PFSK-1 (cell line): ENCODE measurements at regions not wholly inside any gene's neighbourhood (a gene's known extent, or its start where the extent isn't known, plus 50 kb on each side); places are given as distances from the start of the nearest gene placed in this dataset.

Experiments
- FOXP2 ChIP-seq: optimal IDR thresholded peaks from 2 replicates; pipeline ENCODE3; 2011; ENCODE audit warnings: borderline replicate concordance, control low read depth, inconsistent platforms; ENCODE audit not compliant: insufficient read depth; ENCODE audit errors: extremely low read length, extremely low read depth
- POLR2AphosphoS5 ChIP-seq: IDR thresholded peaks from 2 replicates; pipeline ENCODE4 v1.6.1; 2012; ENCODE audit warnings: low read depth, mild to moderate bottlenecking, control low read depth, low read length, moderate library complexity
- REST ChIP-seq, 2 experiments: IDR thresholded peaks; 2 replicates each; pipeline versions ENCODE4 v1.6.1 to v1.8.0; 2011 to 2012; ENCODE audit warnings: low read depth in 2 of 2, low read length in 2 of 2, control low read depth in 1 of 2, inconsistent platforms in 1 of 2, mild to moderate bottlenecking in 1 of 2, moderate library complexity in 1 of 2; ENCODE audit not compliant: insufficient read depth in 1 of 2
- SIN3A ChIP-seq: IDR thresholded peaks from 2 replicates; pipeline ENCODE4 v1.6.1; 2012; ENCODE audit warnings: mild to moderate bottlenecking, low read length, moderate library complexity, borderline replicate concordance; ENCODE audit not compliant: insufficient read depth
- TAF1 ChIP-seq: IDR thresholded peaks from 2 replicates; pipeline ENCODE4 v1.6.1; 2012; ENCODE audit warnings: low read length, control low read depth, borderline replicate concordance; ENCODE audit not compliant: insufficient read depth

- TF ChIP-seq SIN3A (no peak), FOXP2 (no peak), POLR2AphosphoS5 (no peak), TAF1 (no peak), REST (IDR thresholded peaks at IDR 0.05; ENCODE audit: insufficient read depth in 1 of 2, low read depth in 2 of 2, low read length in 2 of 2) (no peak)
Measured at GRCh38 chr3:30170681-30171438, 435.5 kb upstream of the TGFBR2 start.

GRCh38 chr3:30174357-30174756 is 432.0 kb upstream of the TGFBR2 start:
- TF ChIP-seq TAF1 (no peak), POLR2AphosphoS5 (no peak), REST (IDR thresholded peaks at IDR 0.05; ENCODE audit: insufficient read depth in 1 of 2, low read depth in 2 of 2, low read length in 2 of 2) (no peak), SIN3A (no peak), FOXP2 (no peak)

- TF ChIP-seq SIN3A, result no peak
- TF ChIP-seq FOXP2, result no peak
- TF ChIP-seq TAF1, result no peak
- no peak for TF ChIP-seq REST (IDR thresholded peaks at IDR 0.05; ENCODE audit: insufficient read depth in 1 of 2, low read depth in 2 of 2, low read length in 2 of 2)
- TF ChIP-seq POLR2AphosphoS5, result no peak
Measured at GRCh38 chr3:30180310-30181177, 425.9 kb upstream of the TGFBR2 start.

GRCh38 chr3:30181178-30181465 is 425.3 kb upstream of the TGFBR2 start:
- TF ChIP-seq SIN3A (no peak), TAF1 (no peak), FOXP2 (no peak), POLR2AphosphoS5 (no peak), REST (IDR thresholded peaks at IDR 0.05; ENCODE audit: insufficient read depth in 1 of 2, low read depth in 2 of 2, low read length in 2 of 2) (no peak)
